Stimulated activated naive CD8-positive, alpha-beta T cell treated with anti-CD3 and anti-CD28 coated beads, Interleukin-15, Interleukin-2, amounts not matched to agents 100 ng/mL and 50 ng/mL, for 24 hours (primary cell): ENCODE measurements at regions not wholly inside any gene's neighbourhood (a gene's known extent, or its start where the extent isn't known, plus 50 kb on each side); places are given as distances from the start of the nearest gene placed in this dataset.

Source experiments
- H3K27ac Mint-ChIP-seq: one replicate; pipeline ENCODE4 v1.8.0; 2021; ENCODE audit warnings: mild to moderate bottlenecking, mixed read lengths
- H3K27me3 Mint-ChIP-seq: one replicate; pipeline ENCODE4 v1.8.0; 2021; ENCODE audit warnings: mixed read lengths
- H3K36me3 Mint-ChIP-seq: one replicate; pipeline ENCODE4 v1.8.0; 2021; ENCODE audit warnings: low read depth, mixed read lengths
- H3K4me1 Mint-ChIP-seq: one replicate; pipeline ENCODE4 v1.8.0; 2021; ENCODE audit warnings: low read depth, mixed read lengths
- H3K4me3 Mint-ChIP-seq: one replicate; pipeline ENCODE4 v1.8.0; 2021; ENCODE audit warnings: mild to moderate bottlenecking, mixed read lengths
- H3K9me3 Mint-ChIP-seq: one replicate; pipeline ENCODE4 v1.8.0; 2021; ENCODE audit warnings: mixed read lengths

DNA sequence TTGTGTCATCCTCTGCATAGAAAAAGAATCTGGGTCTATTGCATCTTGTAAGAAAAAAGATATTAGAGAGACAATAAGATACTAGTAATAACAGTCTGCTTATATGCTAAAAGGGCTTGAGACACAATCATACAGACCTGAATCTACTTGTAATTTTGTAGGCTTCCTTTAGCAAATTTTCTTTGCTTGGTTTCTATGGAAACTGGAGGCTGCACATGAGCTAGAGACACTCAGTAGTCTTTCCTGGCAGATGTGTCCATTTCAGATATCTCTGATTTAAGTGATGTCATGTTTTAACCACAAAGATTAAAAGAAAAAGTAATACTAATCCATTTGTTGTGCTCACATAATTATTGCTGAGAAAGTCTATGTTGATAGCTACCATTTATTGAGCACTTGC, 123.9 kb upstream of the GNAO1 start:
- H3K4me1 Mint-ChIP-seq: no peaks in the 10 kb centered on the region
- no peaks in the 10 kb centered on the region for H3K36me3 Mint-ChIP-seq
- no peaks in the 10 kb centered on the region for H3K27me3 Mint-ChIP-seq
- no peak overlapping the region for H3K4me3 Mint-ChIP-seq
- H3K9me3 Mint-ChIP-seq: no peaks in the 10 kb centered on the region
- H3K27ac Mint-ChIP-seq: no peak overlapping the region

DNA sequence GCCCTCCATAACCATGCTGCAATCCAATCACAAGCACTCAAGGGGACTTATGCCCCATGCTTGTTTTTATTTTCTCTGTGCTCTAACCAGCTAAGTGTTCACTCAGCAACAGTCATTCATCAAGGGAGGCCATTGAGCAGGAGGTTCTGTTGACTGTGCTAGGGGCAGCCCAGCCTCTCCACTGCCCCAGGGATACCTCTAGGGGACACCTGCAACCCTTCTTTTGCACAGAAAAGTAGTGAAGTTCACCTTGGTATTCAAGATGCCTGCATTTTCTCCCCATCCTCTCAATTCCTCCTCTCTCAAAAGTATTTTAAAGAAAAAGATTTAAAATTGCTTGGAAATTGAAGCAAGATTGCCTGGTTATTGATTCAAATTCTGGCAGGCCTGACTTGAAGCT, 124.7 kb upstream of the GNAO1 start:
- H3K4me3 Mint-ChIP-seq: no peak overlapping the region
- no peaks in the 10 kb centered on the region for H3K4me1 Mint-ChIP-seq
- H3K9me3 Mint-ChIP-seq: no peaks in the 10 kb centered on the region
- no peaks in the 10 kb centered on the region for H3K27me3 Mint-ChIP-seq
- H3K27ac Mint-ChIP-seq: no peak overlapping the region
- no peaks in the 10 kb centered on the region for H3K36me3 Mint-ChIP-seq

DNA sequence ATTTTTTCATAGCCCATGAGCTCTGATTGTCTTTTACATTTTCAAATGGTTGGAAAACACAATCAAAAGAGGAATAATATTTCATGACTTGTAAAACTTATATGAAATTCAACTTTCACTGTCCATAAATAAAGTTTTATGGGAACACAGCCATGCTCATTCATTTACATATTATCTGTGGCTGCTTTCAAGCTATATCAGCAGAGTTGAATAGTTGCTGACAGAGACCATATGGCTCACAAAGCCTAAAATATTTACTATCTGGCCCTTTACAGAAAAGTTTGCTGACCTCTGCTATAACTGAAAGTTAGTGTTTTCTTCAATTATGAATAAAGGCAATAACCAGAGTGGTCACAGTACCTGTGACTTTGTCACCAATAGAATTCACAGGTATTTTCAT, 128.2 kb upstream of the GNAO1 start:
- no peak overlapping the region for H3K27ac Mint-ChIP-seq
- no peaks in the 10 kb centered on the region for H3K9me3 Mint-ChIP-seq
- peaks cover 6% of the 10 kb centered on the region for H3K27me3 Mint-ChIP-seq
- no peaks in the 10 kb centered on the region for H3K36me3 Mint-ChIP-seq
- no peaks in the 10 kb centered on the region for H3K4me1 Mint-ChIP-seq
- no peak overlapping the region for H3K4me3 Mint-ChIP-seq

DNA sequence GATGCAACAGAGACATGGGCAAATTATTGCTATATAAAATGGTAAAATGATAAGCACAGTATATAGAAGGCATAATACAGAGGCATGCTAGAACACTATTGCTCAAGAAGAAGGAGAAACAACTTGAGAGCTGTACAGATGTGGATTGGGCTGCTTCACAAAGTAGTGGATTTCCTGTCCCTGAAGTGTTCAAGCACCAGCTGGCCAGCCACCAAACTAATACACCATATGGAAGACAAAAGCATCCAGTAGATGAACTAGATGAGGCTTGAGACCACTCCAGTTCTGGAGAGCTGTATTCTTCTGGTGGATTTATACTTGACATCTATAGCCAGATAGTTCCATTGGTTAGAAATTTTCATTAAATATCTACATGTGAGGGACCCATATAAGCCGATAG, 134.1 kb upstream of the GNAO1 start:
- no peaks in the 10 kb centered on the region for H3K4me1 Mint-ChIP-seq
- peaks cover 21% of the 10 kb centered on the region for H3K27me3 Mint-ChIP-seq
- no peaks in the 10 kb centered on the region for H3K9me3 Mint-ChIP-seq
- no peak overlapping the region for H3K4me3 Mint-ChIP-seq
- no peak overlapping the region for H3K27ac Mint-ChIP-seq
- H3K36me3 Mint-ChIP-seq: no peaks in the 10 kb centered on the region

DNA sequence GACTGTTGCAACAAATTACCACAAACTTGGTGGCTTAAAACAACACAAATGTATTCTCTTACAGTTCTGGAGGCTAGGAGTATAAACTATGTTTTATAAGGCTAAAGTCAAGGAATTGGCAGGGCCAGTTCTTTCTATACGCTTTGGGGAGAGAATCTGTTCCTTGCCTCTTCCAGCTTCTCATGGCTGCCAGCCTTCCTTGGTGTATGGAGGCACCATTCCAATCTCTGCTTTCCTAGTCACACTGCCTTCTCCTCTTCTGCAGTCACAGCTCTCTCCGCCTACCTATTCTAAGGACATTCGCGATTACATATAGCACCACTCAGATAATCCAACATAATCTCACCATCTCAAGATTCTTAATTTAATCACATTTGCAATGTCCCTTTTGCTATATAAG, 140.4 kb upstream of the GNAO1 start:
- H3K27me3 Mint-ChIP-seq: peaks cover 27% of the 10 kb centered on the region
- no peaks in the 10 kb centered on the region for H3K9me3 Mint-ChIP-seq
- no peak overlapping the region for H3K4me3 Mint-ChIP-seq
- no peaks in the 10 kb centered on the region for H3K36me3 Mint-ChIP-seq
- H3K27ac Mint-ChIP-seq: no peak overlapping the region
- peaks cover 6% of the 10 kb centered on the region for H3K4me1 Mint-ChIP-seq

DNA sequence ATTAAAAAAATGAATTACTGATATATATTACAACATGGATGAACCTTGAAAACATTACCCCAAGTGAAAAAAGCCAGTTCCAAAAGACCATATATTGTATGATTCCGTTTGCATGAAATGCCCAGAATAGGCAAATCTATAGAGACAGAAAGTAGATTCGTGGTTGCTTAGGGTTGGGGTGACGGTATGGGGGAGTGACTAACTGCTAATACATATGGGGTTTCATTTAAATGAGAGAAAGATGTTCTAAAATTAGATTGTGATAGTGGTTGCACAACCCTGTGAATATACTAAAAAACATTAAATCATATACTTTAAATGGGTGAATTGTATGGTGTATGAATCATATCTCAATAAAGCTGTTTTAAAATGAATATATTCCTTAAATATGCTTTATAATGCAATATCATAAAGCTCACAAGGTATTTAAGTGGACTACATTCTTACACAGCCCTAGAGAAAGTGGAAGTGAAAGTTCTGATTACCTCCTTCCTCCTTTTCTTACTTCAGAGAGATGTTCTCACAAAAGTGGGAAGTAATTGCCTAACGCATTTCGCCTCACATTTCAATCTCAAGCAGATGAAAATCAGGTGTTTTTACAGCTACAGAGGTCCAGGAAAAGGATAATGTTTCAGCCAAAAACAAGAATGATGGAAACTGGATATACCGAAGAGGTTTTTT, 142.7 kb upstream of the GNAO1 start:
- no peak overlapping the region for H3K4me3 Mint-ChIP-seq

DNA sequence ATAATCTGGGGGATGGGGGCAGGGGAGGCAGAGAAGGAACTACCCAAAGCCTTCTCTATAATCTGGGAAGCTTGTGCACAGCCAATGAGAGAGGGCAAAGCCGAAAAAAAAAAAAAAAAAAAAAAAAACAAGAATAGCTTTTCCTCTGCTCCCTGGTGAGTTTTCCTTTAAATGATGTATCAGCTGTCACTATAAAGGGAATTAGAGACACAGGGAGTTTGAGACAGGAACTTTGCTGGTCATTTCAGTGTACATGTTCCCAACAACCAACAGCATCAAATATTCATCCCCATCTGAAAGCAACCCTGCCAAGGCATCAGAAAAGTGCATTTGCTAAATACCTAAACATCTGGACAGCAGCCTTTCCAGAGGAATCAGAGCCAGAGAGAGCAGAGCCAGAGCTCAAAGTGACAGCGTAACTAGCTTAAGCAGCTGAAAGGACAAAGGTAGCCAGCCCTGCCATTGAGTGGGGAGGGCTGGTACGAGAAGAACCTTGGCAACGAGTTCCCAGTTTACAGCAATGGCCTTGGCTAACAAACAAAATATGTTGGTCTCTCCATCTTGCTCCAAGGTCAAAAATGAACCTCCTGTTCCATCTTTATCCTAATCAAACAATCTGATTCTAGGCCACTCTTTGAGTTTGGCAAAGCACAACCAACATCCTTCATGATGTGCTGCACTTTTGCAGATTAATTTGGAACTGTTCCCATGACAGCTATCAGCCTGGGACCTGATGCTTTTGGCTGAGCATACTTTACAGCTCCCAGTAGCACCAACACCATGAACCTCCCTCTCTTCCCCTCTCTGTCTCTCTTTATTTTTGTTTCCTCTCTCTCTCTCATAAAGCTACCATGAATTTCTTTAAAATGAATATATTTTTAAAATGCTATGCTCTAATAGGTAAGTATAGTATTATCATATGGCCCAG, 143.7 kb upstream of the GNAO1 start:
- peaks cover 6% of the 10 kb centered on the region for H3K4me1 Mint-ChIP-seq
- no peak overlapping the region for H3K27ac Mint-ChIP-seq
- no peaks in the 10 kb centered on the region for H3K9me3 Mint-ChIP-seq
- H3K27me3 Mint-ChIP-seq: peaks cover 25% of the 10 kb centered on the region
- no peak overlapping the region for H3K4me3 Mint-ChIP-seq
- H3K36me3 Mint-ChIP-seq: no peaks in the 10 kb centered on the region

More for the DNA sequence above, 142.7 kb upstream of the GNAO1 start:
- Mint-ChIP-seq H3K27ac (no peak overlapping the region), H3K36me3 (no peaks in the 10 kb centered on the region), H3K4me1 (peaks cover 6% of the 10 kb centered on the region), H3K9me3 (no peaks in the 10 kb centered on the region), H3K27me3 (peaks cover 19% of the 10 kb centered on the region)

DNA sequence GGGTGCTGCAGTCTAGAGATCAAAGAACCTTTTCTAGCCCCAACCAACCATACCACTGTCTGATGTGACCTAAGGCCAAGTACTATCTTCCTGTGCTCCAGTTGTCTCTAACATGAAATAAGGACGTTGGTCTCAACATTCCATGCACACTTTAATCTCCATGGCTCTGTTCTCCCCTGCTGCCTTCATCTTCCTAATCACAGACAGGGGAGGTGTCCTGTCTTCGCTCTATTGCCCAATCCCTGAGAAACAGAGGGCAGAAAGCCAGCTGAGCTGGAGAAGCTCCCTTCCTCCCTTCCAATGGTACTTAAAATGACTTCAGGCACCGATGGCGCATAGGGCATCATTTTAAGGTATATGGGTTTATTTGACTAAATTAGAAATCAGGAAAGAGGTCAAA, 148.9 kb upstream of the GNAO1 start:
- Mint-ChIP-seq H3K9me3 (peaks cover 9% of the 10 kb centered on the region), H3K27me3 (peaks cover 31% of the 10 kb centered on the region), H3K4me1 (no peaks in the 10 kb centered on the region), H3K4me3 (no peak overlapping the region), H3K27ac (no peak overlapping the region), H3K36me3 (no peaks in the 10 kb centered on the region)

DNA sequence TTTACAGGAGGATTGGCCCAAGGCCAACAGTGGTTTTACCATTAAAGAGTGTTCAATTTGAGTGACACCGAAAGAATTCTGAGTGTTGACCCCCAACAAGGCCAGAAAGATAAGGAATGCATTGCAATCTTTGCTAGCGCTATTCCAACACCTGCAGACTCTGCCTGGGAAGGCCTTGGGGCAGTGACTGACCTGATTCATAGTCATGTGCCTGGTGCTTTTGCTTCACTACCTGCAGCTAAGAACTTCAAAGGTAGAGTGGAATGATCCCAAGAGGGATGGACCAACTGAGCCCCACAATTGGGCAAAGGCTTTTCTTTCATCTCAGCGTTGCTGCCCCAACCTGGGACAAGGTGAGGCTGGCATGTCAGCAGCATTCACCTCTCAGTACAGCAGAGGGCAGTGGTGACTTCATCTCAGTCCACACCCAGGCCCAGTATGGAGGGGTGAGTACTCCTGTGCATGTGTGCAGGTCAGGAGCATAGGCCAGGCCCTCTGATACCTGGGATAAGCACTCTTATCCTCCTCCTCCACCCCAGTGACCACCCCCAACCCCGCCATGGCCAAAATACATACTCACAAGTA, 149.6 kb upstream of the GNAO1 start:
- H3K4me3 Mint-ChIP-seq: no peak overlapping the region
- H3K27me3 Mint-ChIP-seq: peaks cover 31% of the 10 kb centered on the region
- no peak overlapping the region for H3K27ac Mint-ChIP-seq
- H3K9me3 Mint-ChIP-seq: peaks cover 15% of the 10 kb centered on the region
- no peaks in the 10 kb centered on the region for H3K4me1 Mint-ChIP-seq
- H3K36me3 Mint-ChIP-seq: no peaks in the 10 kb centered on the region

DNA sequence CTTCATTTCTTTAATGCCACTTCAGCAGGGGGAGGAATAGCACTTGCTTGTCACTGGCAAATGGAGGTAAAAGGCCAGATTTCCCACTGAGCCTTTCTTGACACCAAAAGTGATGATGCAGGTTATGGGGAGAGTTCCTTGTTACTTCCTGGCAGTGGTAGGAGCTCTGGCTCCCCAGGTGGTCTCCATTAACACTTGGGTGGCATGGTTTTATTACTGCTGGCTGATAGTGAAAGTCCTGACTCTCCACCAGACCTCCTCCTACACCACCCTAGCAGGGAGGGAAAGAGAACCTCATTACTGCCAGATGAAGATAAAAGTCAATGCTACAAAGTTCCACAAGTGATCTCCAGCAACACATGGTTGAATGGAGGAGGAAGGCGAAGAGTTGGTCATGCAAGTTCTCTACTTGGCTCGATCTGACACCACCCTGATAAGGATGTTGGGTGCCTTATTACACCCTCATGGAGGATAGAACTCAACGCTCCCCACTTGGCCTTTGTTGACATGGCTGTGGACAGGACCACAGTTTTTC, 152.7 kb upstream of the GNAO1 start:
- Mint-ChIP-seq H3K27me3 (peaks cover 42% of the 10 kb centered on the region), H3K36me3 (no peaks in the 10 kb centered on the region), H3K4me1 (no peaks in the 10 kb centered on the region), H3K4me3 (no peak overlapping the region), H3K27ac (no peak overlapping the region), H3K9me3 (peaks cover 19% of the 10 kb centered on the region)

DNA sequence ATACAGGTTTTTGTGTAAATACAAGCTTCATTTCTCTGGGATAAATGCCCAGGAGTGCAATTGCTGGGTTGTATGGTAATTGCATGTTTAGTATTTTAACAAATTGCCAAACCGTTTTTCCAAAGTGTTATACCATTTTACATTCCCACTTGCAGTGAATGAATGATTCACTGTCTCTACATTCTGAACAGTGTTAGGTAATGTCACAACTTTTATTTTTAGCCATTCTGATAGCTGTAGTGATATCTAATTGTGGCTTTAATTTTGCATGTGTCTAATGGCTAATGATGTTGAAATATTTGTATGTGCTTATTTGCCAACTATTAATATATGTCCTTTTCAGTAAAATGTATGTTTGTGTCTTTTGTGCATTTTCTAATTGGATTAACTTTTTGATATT, 156.9 kb upstream of the CES5A start:
- Mint-ChIP-seq H3K36me3 (no peaks in the 10 kb centered on the region), H3K4me1 (peaks cover 8% of the 10 kb centered on the region), H3K9me3 (peaks cover 7% of the 10 kb centered on the region), H3K27me3 (peaks cover 54% of the 10 kb centered on the region), H3K4me3 (no peak overlapping the region), H3K27ac (no peak overlapping the region)

DNA sequence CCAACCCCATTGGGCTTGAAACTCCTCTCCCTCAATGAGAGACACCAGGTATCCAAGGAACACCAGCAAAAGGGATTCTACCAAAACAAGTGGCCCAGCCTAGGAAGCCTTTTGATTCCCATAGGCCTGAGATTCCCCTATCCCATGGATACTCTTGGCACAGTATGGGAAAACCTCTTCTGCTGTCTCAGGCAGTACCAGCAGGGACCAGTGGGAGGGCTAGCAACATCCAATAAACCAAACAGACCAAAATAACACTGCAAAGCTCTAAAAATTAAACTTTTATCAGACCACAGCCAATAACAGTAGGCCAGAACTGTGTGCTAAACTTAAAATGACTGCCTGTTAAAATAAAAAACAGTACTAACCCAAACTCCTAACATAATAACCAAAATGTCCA, 153.9 kb upstream of the CES5A start:
- peaks cover 8% of the 10 kb centered on the region for H3K4me1 Mint-ChIP-seq
- H3K36me3 Mint-ChIP-seq: no peaks in the 10 kb centered on the region
- H3K4me3 Mint-ChIP-seq: no peak overlapping the region
- peaks cover 36% of the 10 kb centered on the region for H3K27me3 Mint-ChIP-seq
- no peaks in the 10 kb centered on the region for H3K9me3 Mint-ChIP-seq
- H3K27ac Mint-ChIP-seq: no peak overlapping the region

DNA sequence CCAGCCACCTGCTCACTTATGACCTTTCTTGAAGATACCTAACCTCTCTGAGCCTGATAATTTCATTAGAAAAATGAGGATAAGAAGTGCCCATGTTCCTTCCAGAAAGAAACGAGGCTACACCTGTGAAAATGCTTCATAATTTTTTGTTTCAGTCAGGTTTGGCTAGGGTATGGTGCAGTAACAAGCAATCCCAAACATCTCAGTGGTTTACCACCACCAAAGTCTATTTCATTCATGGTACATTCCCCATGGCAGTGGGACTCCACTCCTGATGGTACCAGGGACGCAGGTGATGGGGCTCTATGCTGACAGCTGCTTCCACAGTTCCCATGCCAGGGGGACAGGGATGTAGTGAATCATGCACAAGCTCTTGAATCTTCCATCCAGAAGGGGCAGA, 147.6 kb upstream of the CES5A start:
- H3K9me3 Mint-ChIP-seq: no peaks in the 10 kb centered on the region
- H3K27me3 Mint-ChIP-seq: peaks cover 5% of the 10 kb centered on the region
- no peak overlapping the region for H3K27ac Mint-ChIP-seq
- H3K4me3 Mint-ChIP-seq: no peak overlapping the region
- no peaks in the 10 kb centered on the region for H3K36me3 Mint-ChIP-seq
- no peaks in the 10 kb centered on the region for H3K4me1 Mint-ChIP-seq

DNA sequence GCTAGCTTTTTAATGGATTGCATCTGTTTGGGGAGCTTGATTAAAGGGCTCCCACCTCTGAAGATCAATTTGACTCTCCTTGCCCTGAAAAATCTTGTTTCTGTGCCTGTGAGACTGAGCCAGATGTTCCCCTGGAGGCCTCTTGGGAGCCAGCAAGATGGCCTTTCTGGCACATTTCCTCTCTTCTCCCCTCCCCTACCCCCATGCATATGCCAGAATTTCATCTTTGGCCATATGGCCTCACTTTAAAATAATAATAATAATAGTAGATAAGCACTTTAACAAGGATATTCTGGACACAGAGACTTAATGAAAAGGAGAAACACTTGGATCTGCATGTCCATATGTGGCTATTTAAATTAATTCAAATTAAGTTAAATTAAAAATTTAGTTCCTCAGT, 144.1 kb upstream of the CES5A start:
- no peak overlapping the region for H3K4me3 Mint-ChIP-seq
- no peaks in the 10 kb centered on the region for H3K4me1 Mint-ChIP-seq
- no peaks in the 10 kb centered on the region for H3K9me3 Mint-ChIP-seq
- H3K27me3 Mint-ChIP-seq: peaks cover 9% of the 10 kb centered on the region
- H3K36me3 Mint-ChIP-seq: no peaks in the 10 kb centered on the region
- no peak overlapping the region for H3K27ac Mint-ChIP-seq

DNA sequence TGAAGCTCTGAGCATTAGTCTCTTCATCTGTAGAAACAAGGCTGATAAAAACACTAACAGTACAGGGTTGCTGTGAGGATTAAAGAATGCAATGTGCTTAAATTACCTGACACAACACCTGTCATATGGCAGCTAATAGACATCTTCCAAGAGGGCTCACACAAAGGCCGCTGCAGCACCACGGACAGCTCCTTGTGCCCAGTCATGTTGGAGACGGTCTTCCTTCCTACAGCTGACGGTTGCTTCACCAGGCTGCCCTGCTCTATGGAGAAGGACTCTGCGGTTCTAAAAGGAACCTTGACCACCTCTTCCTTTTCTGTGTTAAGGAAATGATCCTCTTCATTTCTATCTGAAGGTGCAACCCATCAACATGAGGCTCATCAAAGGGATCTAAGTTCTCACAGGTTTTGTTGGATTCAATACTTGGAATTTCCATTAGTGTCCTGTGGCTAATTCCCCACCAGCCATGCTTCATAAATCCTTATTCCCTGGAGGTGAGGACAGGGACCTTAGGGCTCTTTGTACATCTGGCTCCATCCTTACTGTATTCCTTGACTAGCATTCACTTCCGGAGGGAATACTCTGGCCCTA, 138.9 kb upstream of the CES5A start:
- Mint-ChIP-seq H3K27ac (no peak overlapping the region), H3K9me3 (no peaks in the 10 kb centered on the region), H3K27me3 (peaks cover 14% of the 10 kb centered on the region), H3K4me3 (no peak overlapping the region), H3K36me3 (no peaks in the 10 kb centered on the region), H3K4me1 (no peaks in the 10 kb centered on the region)
